HG03354 (cell line): ENCODE measurements at regions not wholly inside any gene's neighbourhood (a gene's known extent, or its start where the extent isn't known, plus 50 kb on each side); places are given as distances from the start of the nearest gene placed in this dataset.

Source experiments
- ATAC-seq: cut with Tn5 transposase; IDR thresholded peaks from one replicate; pipeline ENCODE4 v1.9.1; 2021; ENCODE audit warnings: mild to moderate bottlenecking; ENCODE audit not compliant: unreplicated experiment, poor library complexity, severe bottlenecking

GRCh38 chr4:136314686-136315085 lies 1217.6 kb downstream of the PCDH18 start:
- ATAC-seq: no peak

DNA sequence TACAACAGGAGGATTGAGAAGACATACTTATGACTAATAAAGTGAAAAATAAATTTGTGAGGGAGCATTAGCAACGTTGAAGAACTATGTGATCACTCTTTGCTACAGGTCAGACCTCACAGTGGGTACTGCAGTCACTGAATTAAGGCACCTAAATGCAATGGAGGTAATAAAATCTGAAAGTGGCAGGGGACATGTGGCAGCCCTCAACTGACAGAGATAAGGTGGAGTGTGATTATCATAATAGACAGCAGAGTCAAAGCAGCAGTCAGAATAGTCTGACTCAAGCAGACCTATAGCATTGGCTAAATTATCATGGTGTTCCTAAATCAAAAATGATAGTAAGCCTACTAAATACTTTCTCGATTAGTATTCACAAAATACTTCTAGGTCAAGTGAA lies 1220.5 kb downstream of the PCDH18 start:
- no peak for ATAC-seq

DNA sequence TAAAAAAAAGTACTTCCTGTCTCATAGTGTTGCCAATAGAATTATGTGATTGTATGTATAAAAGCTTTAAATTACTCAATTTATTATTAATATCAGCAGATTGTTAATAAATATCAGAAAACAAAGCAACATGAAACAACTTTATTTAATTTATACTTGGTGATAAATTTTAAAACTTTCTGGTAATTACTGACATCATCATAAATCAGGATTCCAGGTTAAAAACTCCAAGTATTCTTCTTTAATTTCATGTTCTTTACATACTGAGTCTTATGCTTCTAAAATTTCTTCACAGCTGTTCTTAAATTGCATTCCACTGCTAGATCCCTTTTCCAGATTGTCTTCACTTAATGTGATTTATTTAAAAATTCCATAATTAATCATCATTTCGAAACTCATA lies 1224.5 kb downstream of the PCDH18 start:
- ATAC-seq: no peak

DNA sequence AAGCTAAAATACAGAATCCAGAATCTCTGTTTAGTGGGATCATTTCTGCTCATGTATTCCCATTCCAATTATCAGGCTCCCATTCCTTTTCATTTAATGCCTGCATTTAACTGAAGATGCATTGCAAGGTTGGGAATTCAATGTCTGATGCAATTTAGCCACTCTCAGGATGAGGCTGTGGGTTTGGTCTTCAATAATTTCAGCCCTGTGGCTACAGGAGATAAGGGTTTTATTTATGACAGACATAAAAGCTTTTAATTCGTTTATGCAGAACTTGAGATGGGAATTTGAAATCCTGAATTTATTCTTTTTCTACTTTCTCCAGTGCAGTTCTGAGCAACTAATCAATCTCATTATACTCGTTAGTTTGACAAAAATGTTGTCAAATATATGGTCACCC lies 1225.9 kb downstream of the PCDH18 start:
- ATAC-seq: no peak

DNA sequence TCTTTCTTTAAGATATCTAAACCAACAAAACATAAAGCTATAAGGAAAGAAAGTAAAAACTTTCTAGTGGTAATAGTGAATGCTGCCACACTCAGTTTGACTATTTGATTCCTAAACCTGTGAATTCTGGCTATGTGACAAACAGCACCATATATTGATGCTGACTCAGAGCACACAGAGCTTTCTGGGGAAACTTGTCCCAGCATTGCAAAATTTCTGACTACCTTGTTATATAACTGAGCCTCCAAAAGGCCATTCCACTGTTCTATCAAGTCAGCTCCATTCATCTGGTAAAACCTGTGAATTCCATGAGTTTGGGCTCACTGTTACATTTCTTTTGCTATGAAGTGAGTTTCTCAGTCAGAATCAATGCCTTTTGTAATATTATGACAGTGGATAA lies 1229.7 kb downstream of the PCDH18 start:
- ATAC-seq: no peak

GRCh38 chr4:136301749-136302495 lies 1230.4 kb downstream of the PCDH18 start:
- no peak for ATAC-seq

DNA sequence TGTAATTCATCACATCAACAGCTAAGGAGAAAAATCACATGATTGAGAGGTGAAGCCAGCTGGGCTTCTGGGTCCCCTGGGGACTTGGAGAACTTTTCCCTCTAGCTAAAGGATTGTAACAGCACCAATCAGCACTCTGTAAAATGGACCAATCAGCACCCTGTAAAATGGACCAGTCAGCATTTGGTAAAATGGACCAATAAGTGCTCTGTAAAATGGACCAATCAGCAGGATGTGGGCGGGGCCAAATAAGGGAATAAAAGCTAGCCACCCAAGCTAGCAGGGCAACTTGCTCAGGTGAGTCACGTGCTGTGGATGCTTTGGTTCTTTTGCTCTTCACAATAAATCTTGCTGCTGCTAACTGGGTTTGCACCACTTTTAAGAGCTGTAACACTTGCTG lies 1248.3 kb downstream of the PCDH18 start:
- no peak for ATAC-seq

DNA sequence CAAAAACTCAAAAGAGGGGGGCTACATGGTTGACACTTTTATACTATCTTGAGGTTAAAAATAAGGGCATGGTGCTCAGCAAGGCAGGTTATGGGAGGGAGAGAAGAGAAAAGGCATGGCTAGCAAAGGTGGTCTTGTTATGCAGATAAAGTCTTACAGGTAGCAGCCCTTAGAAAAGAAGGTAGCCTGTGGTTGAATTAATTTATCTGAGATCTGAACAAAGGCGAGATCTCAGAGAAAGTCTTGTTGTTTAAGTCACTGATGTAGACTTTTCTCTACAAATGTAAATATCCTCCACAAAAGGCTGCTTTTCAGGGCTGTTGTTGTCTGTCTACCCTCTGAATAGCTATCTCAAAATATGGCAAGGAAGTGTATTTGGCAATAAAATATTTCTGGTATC lies 1250.4 kb downstream of the PCDH18 start:
- ATAC-seq: no peak

DNA sequence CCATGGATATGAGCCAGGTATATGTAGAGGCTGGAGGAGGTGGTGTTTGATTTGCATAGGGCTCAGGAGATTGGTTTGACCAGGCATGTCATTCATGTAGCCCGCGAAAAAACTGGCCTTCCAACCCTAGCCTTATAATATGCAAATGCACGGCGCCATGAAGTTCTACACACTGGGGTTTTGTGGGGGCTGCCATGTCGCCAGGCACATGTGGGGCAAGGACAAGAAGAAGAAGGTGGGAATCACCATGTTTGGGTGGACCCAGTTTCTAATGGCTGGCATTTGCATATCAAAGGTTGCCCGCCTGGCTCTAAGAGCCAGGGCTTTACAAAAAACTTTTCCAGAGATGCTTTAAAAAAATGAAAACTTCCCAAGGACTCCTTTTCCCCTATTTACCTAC lies 1251.0 kb downstream of the PCDH18 start:
- no peak for ATAC-seq

GRCh38 chr4:136277741-136278140 lies 1254.6 kb downstream of the PCDH18 start:
- ATAC-seq: no peak

- ATAC-seq: no peak
Observed at GRCh38 chr4:136246876-136247275, 1285.4 kb downstream of the PCDH18 start.

- no peak for ATAC-seq
Observed at GRCh38 chr4:136241221-136241986, 1290.9 kb downstream of the PCDH18 start.

GRCh38 chr4:136227315-136227714 lies 1305.0 kb downstream of the PCDH18 start:
- no peak for ATAC-seq

- ATAC-seq: no peak
Observed at GRCh38 chr4:136219592-136220125, 1312.6 kb downstream of the PCDH18 start.

DNA sequence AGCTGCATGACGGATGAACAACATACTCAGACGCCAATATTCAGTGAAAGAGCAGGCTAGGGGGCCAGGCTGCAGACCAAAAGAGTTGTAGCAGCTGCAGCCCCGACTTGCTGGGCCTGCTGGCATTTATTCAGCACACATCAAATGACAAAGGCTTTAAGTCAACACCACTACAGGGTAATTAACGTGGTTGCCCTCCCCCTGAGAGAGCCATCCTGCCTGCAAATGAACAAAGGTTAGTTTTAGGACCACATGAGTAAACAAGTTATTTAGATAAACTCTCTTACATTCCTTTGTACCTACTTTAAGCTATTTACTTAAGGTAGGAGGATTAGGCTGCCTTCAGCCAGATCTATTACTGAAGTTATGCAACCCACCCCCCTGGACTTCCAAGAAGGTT lies 1329.1 kb downstream of the PCDH18 start:
- no peak for ATAC-seq

DNA sequence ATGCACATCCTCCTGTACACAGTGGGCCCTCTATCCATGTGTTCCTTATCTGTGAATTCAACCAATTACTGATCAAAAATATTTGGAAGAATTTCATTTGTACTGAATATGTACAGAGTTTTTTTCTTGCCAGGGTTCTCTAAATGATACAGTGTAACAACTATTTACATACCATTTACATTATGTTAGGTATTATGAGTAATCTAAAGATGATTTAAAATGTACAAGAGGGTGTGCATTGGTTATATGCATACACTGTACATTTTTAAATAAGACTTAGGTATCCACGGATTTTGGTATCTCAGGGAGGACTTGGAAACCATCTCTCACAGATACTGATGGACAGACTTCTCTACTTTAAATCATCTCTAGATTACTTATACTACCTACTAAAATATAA lies 1333.9 kb downstream of the PCDH18 start:
- ATAC-seq: no peak

- no peak for ATAC-seq
Observed at GRCh38 chr4:136194962-136195361, 1337.3 kb downstream of the PCDH18 start.

DNA sequence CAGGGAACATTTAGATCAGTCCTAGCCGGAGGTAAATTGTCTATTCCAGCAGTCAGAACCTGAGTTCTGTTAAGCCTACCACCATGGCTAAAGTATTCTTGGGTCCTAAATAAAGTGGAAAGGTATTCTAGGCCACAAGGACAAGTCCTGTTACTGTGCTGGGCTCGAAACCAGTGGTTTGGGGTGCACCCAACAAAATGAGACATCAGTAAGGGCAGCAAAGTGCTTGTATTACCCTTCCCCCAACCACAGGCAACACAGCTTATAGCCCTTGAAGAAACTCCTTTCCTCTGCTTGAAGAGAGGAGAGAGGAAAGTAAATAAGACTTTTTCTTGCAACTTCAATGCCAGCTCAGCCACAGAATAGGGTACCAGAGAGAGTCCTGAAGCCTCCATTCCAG lies 1345.6 kb downstream of the PCDH18 start:
- no peak for ATAC-seq

- no peak for ATAC-seq
Observed at GRCh38 chr4:136183513-136183912, 1348.8 kb downstream of the PCDH18 start.

- ATAC-seq: no peak
Observed at GRCh38 chr4:136156947-136157346, 1375.3 kb downstream of the PCDH18 start.

- ATAC-seq: no peak
Observed at GRCh38 chr4:136150046-136150445, 1382.2 kb downstream of the PCDH18 start.
